Pulmonary artery endothelial cell (primary cell): ENCODE measurements at regions not wholly inside any gene's neighbourhood (a gene's known extent, or its start where the extent isn't known, plus 50 kb on each side); places are given as distances from the start of the nearest gene placed in this dataset.
A peak's percentile ranks its signal among the peaks of the same experiment; 100 is the strongest.

Experiments used
- DNase-seq: peaks from one replicate; pipeline ENCODE4 v3.0.0-alpha.2; 2011; ENCODE audit warnings: low read depth, low spot score

DNA sequence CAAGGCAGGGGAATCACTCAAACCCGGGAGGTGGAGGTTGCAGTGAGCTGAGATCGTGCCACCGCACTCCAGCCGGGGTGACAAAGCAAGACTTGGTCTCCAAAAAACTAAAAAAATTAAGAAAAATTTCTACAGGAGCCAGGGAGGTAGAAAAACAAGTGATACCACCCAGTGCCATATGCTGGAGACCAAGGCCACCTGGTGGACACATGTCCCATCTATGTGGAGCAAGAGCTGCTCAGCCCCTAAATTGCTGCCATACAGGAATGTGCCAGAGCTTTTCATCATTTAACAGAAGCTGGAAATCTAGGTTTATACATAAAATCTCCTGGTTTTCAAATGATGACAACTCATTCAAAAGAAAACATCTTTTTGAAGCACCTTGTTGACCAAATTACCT is 61.4 kb upstream of the ELK3 start:
- DNase-seq: no peak

DNA sequence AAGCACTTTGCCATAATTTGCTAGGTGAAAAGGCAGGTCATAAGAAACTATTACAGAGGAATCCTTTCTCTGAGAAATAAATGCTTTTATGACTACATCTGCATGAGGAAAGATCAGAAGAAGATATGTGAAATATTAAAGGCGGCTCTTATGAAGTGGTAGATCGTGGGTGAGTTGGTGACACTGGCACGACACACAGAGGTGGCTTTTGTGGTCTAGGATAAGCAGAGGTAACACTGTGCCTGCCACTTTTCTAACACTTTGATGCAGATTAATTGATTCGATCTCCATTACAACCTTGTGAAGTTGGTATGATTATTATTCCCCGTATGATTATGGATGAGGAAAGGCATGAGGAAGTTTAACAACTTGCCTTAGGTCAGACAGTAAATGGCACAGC is 60.0 kb upstream of the ELK3 start:
- no peak for DNase-seq

DNA sequence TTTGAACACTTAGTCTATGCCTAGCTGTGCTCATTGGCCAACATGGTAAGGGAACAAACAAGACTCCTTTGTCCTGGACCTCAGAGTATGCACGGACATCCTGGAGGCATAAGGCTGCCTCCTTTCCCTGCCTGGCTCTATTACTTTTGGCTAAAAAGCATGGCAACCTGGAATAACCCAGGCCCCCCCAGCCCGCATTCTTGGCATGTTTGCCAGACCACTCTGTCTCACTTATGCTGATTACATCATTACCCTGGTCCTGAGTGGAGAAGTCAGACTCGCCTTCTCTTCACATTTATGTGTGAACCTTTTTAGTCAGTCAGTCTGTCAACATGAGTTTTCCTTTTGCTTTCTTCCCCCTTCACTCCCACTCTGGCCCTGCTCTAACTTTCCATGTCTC is 58.0 kb upstream of the ELK3 start:
- peak; percentile 48 for DNase-seq

DNA sequence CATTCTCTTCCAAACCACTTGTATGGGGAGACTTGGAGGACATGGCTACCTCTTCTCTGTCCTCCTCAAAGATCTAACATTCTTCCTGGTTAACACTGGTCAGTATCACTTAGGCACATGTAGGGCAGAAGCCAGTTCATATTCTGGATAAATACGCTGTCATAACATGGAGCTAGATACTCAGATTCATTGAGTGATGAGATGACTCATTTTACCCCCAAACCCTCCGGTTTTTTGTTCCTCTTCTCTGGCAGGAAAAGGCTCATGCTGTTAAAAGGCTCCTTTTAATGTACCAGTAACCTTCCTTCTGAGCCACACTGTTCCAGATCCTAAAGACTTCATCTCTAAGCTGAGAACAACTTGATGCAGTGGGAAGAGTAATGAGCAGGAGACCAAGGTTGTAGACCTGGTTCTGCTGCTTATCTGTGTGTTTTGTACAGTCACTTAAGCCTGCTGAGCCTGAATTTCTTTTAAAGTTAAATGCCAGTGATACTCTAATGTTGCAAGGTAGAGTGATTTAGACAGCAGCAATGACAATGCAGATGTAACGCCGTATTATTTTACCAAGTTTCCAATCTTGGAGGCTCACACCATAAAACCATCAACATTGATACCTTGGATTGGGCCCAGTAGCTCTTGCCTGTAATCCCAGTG is 57.3 kb upstream of the ELK3 start:
- DNase-seq: no peak

DNA sequence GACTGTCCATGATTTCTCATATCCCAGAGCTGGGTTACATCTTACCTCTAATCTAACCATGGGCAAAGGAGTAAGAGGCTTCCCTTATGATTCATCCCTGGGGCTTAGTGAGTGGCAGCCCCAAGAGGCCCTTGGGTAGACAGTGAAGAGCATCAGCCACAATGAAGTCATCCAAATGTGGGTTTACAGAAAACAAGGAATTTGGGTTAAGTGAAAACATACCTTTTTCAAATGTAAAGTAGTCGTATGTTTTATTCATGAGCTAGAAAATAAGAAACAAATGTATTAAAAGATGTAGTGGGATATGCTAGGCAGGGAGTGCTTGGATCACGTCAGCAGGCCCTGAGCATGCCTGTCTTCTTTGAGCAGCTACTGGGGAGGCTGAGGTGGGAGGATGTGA is 54.0 kb upstream of the ELK3 start:
- no peak for DNase-seq

DNA sequence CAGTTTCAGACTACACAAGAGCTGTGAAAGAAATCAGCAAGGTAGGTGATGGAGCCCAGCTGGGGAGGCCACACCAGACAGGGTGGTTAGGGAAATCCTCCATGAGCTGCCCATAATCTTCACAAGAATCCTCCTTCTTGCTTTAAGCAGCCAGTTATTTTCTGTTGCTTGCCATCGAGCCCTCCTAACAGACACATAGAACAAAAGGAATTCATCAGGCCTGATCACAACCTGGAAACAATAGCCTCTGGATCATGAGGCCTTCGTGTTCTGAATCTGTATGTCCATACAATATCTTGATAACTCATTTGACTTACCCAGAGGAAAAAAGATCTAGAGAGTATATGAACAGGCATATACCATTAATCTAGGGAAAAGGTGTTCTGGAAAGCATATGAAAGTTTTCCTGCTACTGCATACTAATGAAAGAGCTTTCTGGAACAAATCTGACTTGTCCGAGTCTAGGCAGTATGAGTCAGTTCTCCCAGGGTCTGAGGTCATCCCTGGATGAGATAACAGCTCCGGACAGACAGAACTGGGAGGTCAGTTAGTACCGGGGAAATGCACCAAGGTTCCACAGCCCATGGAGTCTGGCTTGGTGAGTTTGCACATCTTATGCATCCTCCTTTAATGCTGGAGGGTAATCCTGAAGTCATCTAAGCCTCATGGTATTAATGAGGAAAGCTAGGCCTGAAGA is 52.8 kb upstream of the ELK3 start:
- DNase-seq: peak; percentile 72

DNA sequence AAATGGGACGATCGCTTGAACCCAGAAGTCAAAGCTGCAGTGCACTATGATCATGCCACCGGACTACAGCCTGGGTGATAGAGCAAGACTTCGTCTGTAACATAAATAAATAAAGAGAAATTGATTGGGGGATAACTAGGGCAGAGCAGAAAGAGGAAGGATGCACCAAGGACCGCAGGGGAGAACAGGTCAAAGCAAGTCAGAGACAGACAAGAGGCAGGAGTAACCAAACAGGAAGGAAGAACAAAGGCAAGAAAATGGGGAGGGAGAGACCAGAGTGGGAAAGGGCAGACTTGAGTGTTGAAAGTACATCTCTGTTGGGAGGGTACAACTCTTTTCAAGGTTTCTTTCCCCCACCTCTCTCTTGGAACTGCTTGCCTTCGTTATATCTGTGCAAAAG is 50.8 kb upstream of the ELK3 start:
- DNase-seq: no peak

DNA sequence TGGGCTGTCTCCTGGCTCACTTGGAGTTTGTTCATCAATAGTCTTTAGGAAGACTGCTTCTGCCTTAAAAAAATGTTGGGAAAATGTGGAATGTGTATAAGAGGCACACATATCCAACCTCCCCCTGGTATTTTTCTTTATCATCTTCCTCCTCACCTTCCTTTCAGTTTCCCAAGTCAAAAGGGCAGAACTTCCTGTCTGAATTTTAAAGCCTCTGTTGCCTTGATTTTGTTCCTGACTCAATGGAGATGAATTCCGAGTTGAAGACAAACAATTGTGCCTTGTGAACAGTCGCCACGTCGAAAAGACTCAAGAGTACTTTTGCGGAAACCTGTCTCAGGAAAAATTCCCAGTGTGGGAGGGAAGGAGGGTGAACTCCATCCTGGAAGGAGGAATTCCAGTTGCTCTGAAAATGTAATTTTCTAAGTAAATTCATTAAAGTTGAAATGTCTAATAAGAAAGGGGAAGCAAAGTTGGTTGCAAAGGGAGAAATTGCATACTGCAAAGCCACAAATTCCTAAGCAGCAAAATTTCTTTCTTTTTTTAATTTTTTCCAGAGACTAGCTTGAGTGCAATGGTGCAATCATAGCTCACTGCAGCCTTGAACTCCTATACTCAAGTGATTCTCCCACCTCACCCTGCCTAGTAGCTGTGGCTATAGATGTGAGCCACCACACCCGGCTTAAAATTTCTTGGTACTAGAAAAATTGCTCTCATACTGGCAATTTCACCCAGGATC is 50.2 kb upstream of the ELK3 start:
- DNase-seq: peak; percentile 91
